Fibroblast of lung (primary cell): ENCODE measurements at regions not wholly inside any gene's neighbourhood (a gene's known extent, or its start where the extent isn't known, plus 50 kb on each side); places are given as distances from the start of the nearest gene placed in this dataset.
"Not testable (repeated sequence)": the region's sequence is repeated elsewhere in the genome, so short reads cannot be mapped to it uniquely, and the experiment has no call there.

Experiments used
- DNase-seq, 2 donors: peaks; one replicate each; pipeline versions ENCODE4 v3.0.0 to v3.0.0-alpha.2; 2010; ENCODE audit warnings: low read depth in 2 of 2
- H2AFZ ChIP-seq: 2 replicates; pipeline ENCODE4 v1.5.1; 2012; ENCODE audit warnings: low read length, control low read depth, inconsistent platforms
- H3K27ac ChIP-seq: 2 replicates; pipeline ENCODE4 v1.5.1; 2011; ENCODE audit warnings: low read length, control low read depth; ENCODE audit not compliant: insufficient read depth
- H3K27me3 ChIP-seq: 2 replicates; pipeline ENCODE4 v1.5.1; 2011; ENCODE audit warnings: mild to moderate bottlenecking, low read length; ENCODE audit not compliant: control insufficient read depth, insufficient read depth
- H3K36me3 ChIP-seq: 2 replicates; pipeline ENCODE4 v1.5.1; 2011; ENCODE audit warnings: low read length; ENCODE audit not compliant: control insufficient read depth, insufficient read depth
- H3K4me1 ChIP-seq: 2 replicates; pipeline ENCODE4 v1.5.1; 2011; ENCODE audit warnings: low read length; ENCODE audit not compliant: control insufficient read depth, insufficient read depth; ENCODE audit errors: extremely low read depth
- H3K4me2 ChIP-seq: 2 replicates; pipeline ENCODE4 v1.5.1; 2011; ENCODE audit warnings: low read length, control low read depth; ENCODE audit not compliant: insufficient read depth; ENCODE audit errors: extremely low read depth
- H3K4me3 ChIP-seq, 4 experiments: fragments of 200-600 bp in 1 of 4; sonication (generic) in 1 of 4; replicated peaks in 1 of 4; 2 replicates each; pipeline ENCODE4 v1.5.1; 2011 to 2016; ENCODE audit warnings: low read length in 4 of 4, low read depth in 3 of 4, mild to moderate bottlenecking in 3 of 4, control low read depth in 2 of 4, inconsistent platforms in 1 of 4, mixed read lengths in 1 of 4; ENCODE audit not compliant: insufficient read depth in 1 of 4; ENCODE audit errors: control extremely low read depth in 1 of 4
- H3K79me2 ChIP-seq: 2 replicates; pipeline ENCODE4 v1.5.1; 2012; ENCODE audit warnings: mild to moderate bottlenecking, low read length, inconsistent platforms; ENCODE audit not compliant: control insufficient read depth, insufficient read depth
- H3K9ac ChIP-seq: 2 replicates; pipeline ENCODE4 v1.5.1; 2011; ENCODE audit warnings: mild to moderate bottlenecking, low read length, control low read depth; ENCODE audit not compliant: insufficient read depth
- H3K9me3 ChIP-seq: 2 replicates; pipeline ENCODE4 v1.5.1; 2012; ENCODE audit warnings: low read depth, low read length; ENCODE audit not compliant: control insufficient read depth, insufficient read depth
- H4K20me1 ChIP-seq: 2 replicates; pipeline ENCODE4 v1.5.1; 2011; ENCODE audit warnings: low read length; ENCODE audit not compliant: control insufficient read depth, insufficient read depth; ENCODE audit errors: extremely low read depth
- EZH2 ChIP-seq: IDR thresholded peaks from 2 replicates; pipeline ENCODE4 v1.5.1; 2012; ENCODE audit warnings: low read length, control low read depth, mild to moderate bottlenecking; ENCODE audit errors: missing control alignments
- TF ChIP-seq, protein P1 (sequence below), 2 donors: IDR thresholded peaks in 1 of 2; conservative IDR thresholded peaks in 1 of 2; 1 replicate in 1 of 2; 2 replicates in 1 of 2; pipeline ENCODE4 v1.5.1; 2011 to 2012; ENCODE audit warnings: low read length in 2 of 2, control low read depth in 1 of 2, inconsistent platforms in 1 of 2, low read depth in 1 of 2, mild to moderate bottlenecking in 1 of 2

DNA sequence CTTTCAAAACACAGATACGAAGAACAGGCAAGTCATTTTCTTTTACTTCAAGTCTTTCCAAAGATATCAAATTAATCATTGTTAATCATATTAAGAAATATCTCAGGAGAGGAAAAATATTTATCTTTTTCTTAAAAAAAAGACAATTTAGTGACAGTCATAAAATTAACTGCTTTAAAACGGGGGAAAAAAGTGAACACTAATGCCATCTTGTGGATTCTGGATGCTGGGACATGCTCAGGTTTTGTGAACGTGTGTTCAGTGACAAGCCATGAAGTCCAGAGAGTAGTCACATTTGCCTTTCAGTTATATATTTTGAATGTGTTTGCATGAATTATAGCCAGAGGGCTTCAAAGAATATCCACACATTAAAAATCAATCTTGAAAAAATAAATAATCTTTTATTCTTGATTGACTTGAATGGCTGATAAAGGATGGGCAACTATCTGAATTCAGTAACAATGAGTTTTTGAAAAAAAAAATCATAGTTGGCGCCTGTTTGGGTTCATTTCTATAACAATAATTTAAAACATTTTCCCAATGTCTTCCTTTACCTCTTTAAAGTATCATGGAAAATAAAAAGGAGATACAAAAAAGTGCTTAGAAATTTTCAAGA, 74.7 kb upstream of the NOX3 start:
- H3K27ac ChIP-seq = peak overlapping the region; percentile 73
- no peaks in the 10 kb centered on the region for H3K79me2 ChIP-seq
- no peaks in the 10 kb centered on the region for H3K27me3 ChIP-seq
- peak; percentile 39 to 67 for DNase-seq
- H2AFZ ChIP-seq = no peak overlapping the region
- H3K9ac ChIP-seq = no peak overlapping the region
- no peaks in the 10 kb centered on the region for H4K20me1 ChIP-seq
- no peak overlapping the region for H3K4me3 ChIP-seq
- no peaks in the 10 kb centered on the region for H3K36me3 ChIP-seq
- TF ChIP-seq, protein P1, sequence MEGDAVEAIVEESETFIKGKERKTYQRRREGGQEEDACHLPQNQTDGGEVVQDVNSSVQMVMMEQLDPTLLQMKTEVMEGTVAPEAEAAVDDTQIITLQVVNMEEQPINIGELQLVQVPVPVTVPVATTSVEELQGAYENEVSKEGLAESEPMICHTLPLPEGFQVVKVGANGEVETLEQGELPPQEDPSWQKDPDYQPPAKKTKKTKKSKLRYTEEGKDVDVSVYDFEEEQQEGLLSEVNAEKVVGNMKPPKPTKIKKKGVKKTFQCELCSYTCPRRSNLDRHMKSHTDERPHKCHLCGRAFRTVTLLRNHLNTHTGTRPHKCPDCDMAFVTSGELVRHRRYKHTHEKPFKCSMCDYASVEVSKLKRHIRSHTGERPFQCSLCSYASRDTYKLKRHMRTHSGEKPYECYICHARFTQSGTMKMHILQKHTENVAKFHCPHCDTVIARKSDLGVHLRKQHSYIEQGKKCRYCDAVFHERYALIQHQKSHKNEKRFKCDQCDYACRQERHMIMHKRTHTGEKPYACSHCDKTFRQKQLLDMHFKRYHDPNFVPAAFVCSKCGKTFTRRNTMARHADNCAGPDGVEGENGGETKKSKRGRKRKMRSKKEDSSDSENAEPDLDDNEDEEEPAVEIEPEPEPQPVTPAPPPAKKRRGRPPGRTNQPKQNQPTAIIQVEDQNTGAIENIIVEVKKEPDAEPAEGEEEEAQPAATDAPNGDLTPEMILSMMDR (conservative IDR thresholded peaks at IDR 0.05 in 1 of 2, IDR thresholded peaks at IDR 0.05 in 1 of 2; ENCODE audit: low read depth in 1 of 2, low read length in 2 of 2) = peak; percentile 68 to 83
- no peak for TF ChIP-seq EZH2
- no peak overlapping the region for H3K4me2 ChIP-seq
- peaks cover 3% of the 10 kb centered on the region for H3K4me1 ChIP-seq
- H3K9me3 ChIP-seq = no peaks in the 10 kb centered on the region

DNA sequence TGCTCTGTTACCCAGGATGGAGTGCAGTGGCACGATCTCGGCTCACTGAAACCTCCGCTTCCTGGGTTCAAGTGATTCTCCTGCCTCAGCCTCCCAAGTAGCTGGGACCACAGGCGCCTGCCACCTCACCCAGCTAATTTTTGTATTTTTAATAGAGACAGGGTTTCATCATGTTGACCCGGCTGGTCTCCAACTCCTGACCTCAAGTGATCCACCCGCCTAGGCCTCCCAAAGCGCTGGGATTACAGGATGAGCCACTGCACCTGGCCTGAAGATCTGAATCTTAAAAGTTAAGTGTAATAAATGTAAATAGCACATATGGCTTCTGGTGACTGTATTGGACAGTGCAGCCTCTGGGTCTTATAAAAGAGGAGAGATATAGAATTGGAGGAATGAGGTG, 74.2 kb upstream of the NOX3 start:
- not testable (repeated sequence) for H3K27me3 ChIP-seq, H4K20me1 ChIP-seq, H3K9me3 ChIP-seq, H3K4me1 ChIP-seq, H3K4me2 ChIP-seq, DNase-seq, H3K36me3 ChIP-seq, H3K79me2 ChIP-seq, H3K4me3 ChIP-seq, H3K9ac ChIP-seq, H2AFZ ChIP-seq
- H3K27ac ChIP-seq = peak overlapping the region; percentile 73

DNA sequence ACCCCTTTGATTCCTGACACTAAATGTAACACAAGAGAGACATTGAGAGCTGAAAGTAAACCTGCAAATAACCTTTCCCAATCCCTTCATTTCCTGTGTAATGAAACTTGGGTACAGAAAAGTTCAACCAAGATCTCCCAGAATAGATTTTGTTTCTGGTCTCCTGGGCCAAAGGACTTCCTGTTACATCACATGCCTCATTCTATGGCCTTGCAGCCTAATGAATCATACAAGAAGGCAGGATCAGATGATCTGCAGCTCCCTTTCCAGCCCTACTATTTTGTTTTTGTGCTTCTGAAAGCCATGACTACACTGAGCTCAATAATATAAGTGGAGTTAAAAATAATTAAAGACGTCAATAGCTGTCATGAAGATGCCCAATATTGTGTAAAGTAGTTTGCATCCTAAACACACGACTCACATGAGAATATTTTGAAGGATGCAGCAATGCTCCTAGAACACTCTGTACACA, 73.4 kb upstream of the NOX3 start:
- peak overlapping the region; percentile 73 for H3K27ac ChIP-seq
- H2AFZ ChIP-seq = no peak overlapping the region
- peak overlapping the region; percentile 4 for H3K4me2 ChIP-seq
- no peak overlapping the region for H3K4me3 ChIP-seq
- no peaks in the 10 kb centered on the region for H3K36me3 ChIP-seq
- TF ChIP-seq, protein P1 (conservative IDR thresholded peaks at IDR 0.05 in 1 of 2, IDR thresholded peaks at IDR 0.05 in 1 of 2; ENCODE audit: low read depth in 1 of 2, low read length in 2 of 2) = no peak
- no peak for TF ChIP-seq EZH2
- peak; percentile 91 to 93 for DNase-seq
- no peaks in the 10 kb centered on the region for H4K20me1 ChIP-seq
- no peaks in the 10 kb centered on the region for H3K9me3 ChIP-seq
- H3K79me2 ChIP-seq = no peaks in the 10 kb centered on the region
- H3K4me1 ChIP-seq = peaks cover 3% of the 10 kb centered on the region
- no peak overlapping the region for H3K9ac ChIP-seq
- no peaks in the 10 kb centered on the region for H3K27me3 ChIP-seq
